HG03354 (cell line): ENCODE measurements at regions not wholly inside any gene's neighbourhood (a gene's known extent, or its start where the extent isn't known, plus 50 kb on each side); places are given as distances from the start of the nearest gene placed in this dataset.
"Not testable (repeated sequence)": the region's sequence is repeated elsewhere in the genome, so short reads cannot be mapped to it uniquely, and the experiment has no call there.

ENCODE experiments used
- ATAC-seq: cut with Tn5 transposase; IDR thresholded peaks from one replicate; pipeline ENCODE4 v1.9.1; 2021; ENCODE audit warnings: mild to moderate bottlenecking; ENCODE audit not compliant: unreplicated experiment, poor library complexity, severe bottlenecking

DNA sequence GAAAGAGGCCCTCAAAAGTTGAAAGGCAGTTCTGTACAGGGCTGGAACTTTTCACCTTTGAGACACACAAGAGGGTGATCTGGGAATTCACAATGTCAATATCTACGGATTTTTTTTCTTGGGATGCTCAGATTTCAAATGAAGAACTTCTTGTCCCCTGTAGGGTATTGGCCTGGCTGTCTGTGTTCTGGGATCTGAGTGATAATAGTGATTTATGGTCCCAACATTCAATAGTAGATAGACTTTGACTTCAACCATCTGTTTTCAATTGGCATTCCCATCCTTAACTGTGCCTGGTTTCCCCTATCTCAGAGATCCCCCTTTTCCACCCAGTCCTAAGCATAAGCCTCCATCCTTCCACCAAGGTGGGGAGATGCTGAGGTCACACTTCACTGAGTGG lies 274.1 kb downstream of the COG6 start:
- no peak for ATAC-seq

DNA sequence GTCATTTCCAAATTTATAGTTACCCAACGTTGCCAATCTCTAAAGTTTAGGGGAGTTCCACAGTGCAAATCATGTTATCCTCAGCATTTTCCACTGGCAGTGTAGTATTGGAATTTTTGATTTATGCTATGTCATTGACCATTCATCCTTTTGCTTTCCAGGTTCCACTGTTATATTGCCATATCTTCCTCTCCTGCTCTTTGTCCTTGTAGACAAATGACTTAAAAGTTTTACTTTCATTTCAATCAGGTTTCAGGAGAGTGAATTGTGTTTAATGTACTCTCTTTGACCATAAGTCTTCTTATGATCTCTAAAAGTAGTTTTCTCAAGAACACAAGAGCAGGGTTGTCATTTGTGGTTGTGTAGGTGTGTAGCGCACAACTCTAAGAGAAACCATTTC lies 274.6 kb downstream of the COG6 start:
- ATAC-seq = no peak

DNA sequence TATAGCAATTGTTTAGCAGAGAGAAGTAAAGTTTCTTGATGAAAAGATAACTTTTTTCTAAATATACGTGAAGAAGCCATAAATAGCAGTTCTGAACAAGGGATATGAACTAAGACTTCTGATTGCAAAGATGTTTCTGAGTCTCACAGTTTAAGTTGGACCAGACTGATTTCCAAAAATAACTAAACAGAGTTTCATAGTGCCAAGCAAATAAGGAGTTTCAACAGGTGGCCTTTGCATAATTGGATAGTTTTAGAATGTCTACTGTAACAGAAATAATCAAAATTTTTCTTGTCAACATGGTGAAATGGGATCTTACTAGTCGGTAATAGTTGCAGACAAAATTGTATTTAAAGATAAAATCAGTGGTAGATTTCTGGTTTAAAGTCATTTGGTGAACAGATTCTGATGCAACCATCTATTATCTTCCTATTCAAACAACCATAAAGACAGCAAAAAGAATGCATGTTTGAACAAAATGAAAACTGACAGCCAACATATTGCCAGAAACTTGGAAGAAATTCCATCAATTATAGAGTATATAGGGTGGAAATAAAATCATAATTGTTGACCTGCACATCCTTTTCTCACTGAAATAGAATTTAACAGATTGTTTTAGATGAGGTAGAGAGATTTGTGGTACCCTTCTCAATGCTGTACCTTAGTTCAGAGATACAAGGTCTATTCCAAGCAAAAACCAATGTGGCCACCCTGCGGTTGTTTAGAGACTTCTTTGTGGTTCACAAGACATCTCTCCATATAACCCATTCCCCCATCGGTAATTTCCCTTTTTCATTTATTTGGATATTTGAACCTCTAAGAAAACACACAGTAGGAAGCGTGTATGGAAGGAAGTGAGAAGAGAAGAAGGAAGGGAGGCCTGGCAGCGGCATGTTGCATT lies 275.3 kb downstream of the COG6 start:
- ATAC-seq = no peak

- no peak for ATAC-seq
Observed at GRCh38 chr13:39931505-39931904, 276.0 kb downstream of the COG6 start.

DNA sequence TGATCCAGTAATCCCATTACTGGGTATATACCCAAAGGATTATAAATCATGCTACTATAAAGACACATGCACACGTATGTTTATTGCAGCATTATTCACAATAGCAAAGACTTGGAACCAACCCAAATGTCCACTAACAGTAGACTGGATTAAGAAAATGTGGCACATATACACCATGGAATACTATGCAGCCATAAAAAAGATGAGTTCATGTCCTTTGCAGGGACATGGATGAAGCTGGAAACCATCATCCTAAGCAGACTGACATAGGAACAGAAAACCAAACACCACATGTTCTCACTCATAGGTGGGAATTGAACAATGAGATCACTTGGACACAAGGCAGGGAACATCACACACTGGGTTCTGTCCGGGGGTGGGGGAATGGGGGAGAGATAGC lies 277.1 kb downstream of the COG6 start:
- not testable (repeated sequence) for ATAC-seq

DNA sequence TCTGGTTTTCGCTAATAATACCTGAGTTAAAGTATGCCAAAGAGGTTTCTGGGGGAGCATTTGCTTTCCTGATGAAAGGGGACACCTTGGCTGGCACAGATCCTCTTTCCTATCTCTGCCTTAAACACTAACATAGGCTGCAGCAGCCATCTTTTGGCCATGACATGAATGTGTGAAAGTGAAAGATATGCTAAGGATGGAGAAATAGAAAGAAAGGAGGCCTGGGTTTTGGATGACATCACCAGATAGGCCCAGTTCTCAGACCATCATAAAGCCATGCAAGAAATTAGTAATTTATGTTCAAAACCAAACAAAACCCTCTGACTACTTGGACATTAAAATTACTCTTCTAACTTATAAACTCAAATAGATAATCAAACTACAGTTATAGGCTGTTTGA lies 279.7 kb downstream of the COG6 start:
- no peak for ATAC-seq

GRCh38 chr13:39938596-39938995 lies 283.1 kb downstream of the COG6 start:
- no peak for ATAC-seq

GRCh38 chr13:39941236-39941635 lies 285.8 kb downstream of the COG6 start:
- no peak for ATAC-seq

- no peak for ATAC-seq
Observed at GRCh38 chr13:39941911-39942551, 286.6 kb downstream of the COG6 start.

DNA sequence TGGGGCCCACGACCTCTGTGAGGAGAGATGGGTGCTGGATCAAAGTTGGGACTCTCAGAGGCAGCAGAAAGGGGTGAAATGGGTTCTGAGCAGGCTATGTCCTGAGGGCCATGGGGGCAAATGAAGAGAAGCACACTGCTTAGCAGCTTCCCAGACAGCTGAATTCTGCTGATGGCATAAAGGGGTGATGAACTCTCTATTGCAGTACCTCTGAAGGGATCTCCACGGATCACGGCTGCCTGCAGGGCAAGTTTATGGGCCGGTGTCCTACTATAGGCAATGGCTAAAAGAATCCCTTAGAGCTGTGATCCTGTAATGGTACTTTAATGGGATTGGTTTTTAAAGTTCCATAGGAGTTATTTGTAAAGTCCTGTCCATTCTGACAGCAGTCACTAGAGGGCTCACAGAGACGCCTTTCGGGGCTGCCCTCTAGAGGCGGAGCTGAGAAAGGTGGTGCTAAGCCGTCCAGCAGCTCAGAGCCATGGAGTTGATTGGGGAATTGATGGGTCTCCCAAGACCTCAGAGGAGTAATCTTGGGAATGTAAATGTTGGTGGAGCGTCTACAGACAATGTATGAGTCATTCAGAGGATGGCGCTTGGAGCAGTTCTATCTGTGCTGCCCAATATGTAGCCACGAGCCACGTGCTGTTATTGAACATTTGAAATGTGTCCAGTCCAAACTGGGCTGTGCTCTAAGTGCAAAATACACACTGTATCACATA lies 287.3 kb downstream of the COG6 start:
- ATAC-seq = peak; percentile 100

GRCh38 chr13:39943711-39944110 lies 288.2 kb downstream of the COG6 start:
- no peak for ATAC-seq

DNA sequence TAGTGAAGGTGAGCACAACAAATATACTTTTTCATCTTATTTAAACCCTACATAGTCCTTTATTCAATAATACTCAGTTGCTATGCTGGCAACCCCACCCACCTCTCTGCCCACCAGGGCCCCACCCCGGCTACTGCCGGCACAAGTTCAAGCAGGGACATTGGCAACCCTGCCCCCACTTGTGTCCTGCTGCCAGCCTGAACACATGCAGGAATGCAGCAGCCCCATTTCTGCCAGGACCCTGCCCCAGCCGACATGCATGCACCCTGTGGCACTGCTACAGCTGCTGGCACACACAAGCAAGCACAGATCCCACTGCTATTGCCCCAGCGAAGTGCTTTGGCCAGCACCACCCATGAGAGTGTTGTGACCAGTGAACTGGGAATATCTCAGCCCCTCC lies 289.8 kb downstream of the COG6 start:
- ATAC-seq = no peak

DNA sequence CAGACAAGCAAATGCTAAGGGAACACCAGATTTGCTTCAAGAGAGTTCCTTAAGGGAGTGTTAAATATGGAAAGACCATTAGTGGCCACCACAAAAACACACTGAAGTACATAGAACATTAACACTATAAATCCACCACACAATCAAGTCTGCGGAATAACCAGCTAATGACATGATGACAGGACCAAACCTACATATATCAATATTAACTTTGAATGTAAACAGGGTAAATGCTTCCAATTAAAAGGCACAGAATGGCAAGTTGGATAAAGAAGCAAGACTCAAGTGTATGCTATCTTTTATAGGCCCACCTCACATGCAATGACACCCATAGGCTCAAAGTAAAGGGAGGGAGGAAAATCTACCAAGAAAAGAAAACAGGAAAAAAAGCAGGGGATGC lies 291.3 kb downstream of the COG6 start:
- no peak for ATAC-seq

GRCh38 chr13:39951301-39951700 lies 295.8 kb downstream of the COG6 start:
- no peak for ATAC-seq

- no peak for ATAC-seq
Observed at GRCh38 chr13:39952249-39953233, 297.1 kb downstream of the COG6 start.

DNA sequence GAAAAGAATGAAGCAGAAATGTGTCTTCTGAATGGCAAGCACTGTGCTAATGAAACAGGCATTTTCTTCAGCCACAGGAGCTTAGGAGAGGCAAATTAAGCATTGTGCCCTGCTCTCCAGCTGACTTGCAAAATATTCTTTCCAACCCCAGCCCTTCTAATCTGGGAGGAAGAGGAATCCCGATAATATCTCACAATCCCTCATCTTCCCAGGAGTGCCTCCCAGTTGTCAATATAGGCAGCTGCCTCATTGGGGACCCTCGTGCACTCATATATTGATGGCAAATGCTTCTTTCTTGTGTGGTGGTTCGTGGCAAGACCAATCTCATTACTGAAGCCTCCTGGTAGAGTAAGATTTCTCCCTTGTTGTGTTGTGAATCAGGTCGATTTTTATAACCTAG lies 299.0 kb downstream of the COG6 start:
- no peak for ATAC-seq

GRCh38 chr13:39955560-39955959 lies 300.1 kb downstream of the COG6 start:
- ATAC-seq = no peak

DNA sequence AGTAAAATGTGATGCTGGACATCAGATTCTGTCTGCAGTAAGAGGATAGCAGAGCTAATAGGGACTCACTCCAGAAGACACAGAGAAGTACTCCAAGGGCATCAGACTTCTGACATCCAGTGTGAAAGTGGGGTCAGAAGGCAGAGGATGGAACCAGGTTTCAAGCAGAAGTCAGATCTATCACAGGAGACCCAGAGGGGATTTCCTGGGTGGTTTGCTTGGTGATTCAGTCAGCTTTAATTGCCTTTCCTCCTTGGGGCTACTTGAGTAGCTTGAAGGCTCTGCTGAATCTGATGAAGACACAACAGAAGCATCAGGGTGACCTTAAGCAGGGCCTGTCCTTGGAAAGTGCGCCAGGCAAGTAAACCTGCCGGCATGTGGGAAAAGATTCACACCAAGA lies 300.6 kb downstream of the COG6 start:
- no peak for ATAC-seq

- ATAC-seq = no peak
Observed at GRCh38 chr13:39957868-39958677, 302.6 kb downstream of the COG6 start.
